HEK293 (cell line): ENCODE measurements at regions not wholly inside any gene's neighbourhood (a gene's known extent, or its start where the extent isn't known, plus 50 kb on each side); places are given as distances from the start of the nearest gene placed in this dataset.

ENCODE experiments used
- CTCF ChIA-PET: fragments of 350-600 bp; formaldehyde crosslinking; extraction: SDS; loops from one replicate; lab custom pipeline; 2021; ENCODE audit warnings: antibody characterized with exemption; lab: Yijun Ruan, JAX
- POLR2A ChIA-PET: fragments of 300-600 bp; formaldehyde crosslinking; extraction: SDS; loops from one replicate; lab custom pipeline; 2020; ENCODE audit warnings: antibody characterized with exemption, inconsistent platforms; lab: Yijun Ruan, JAX
- H3K27ac ChIP-seq: fragments of 200-500 bp; sonication (Bioruptor generic); 2 replicates; pipeline ENCODE4 v1.5.1; 2014; ENCODE audit warnings: low read depth, low read length, control low read depth, inconsistent platforms; ENCODE audit errors: extremely low read depth
- H3K36me3 ChIP-seq, 2 experiments: fragments of 200-500 bp in 1 of 2; sonication (Bioruptor generic) in 1 of 2; 1 replicate in 1 of 2; 2 replicates in 1 of 2; pipeline ENCODE4 v1.5.1; 2014 to 2017; ENCODE audit warnings: inconsistent platforms in 2 of 2, low read length in 2 of 2; ENCODE audit not compliant: control insufficient read depth in 2 of 2, insufficient read depth in 1 of 2
- H3K4me1 ChIP-seq: fragments of 200-500 bp; sonication (Bioruptor generic); 2 replicates; pipeline ENCODE4 v1.5.1; 2014; ENCODE audit warnings: mild to moderate bottlenecking, low read length, inconsistent platforms; ENCODE audit not compliant: control insufficient read depth, insufficient read depth
- H3K4me3 ChIP-seq: 2 replicates; pipeline ENCODE4 v1.5.1; 2011; ENCODE audit warnings: low read depth, mild to moderate bottlenecking, control low read depth, low read length, moderate library complexity
- H3K9me3 ChIP-seq: fragments of 200-500 bp; sonication (Bioruptor generic); 2 replicates; pipeline ENCODE4 v1.5.1; 2014; ENCODE audit warnings: low read depth, low read length, inconsistent platforms; ENCODE audit not compliant: control insufficient read depth, insufficient read depth
- HIC1 ChIP-seq: fragments of 450-650 bp; formaldehyde crosslinking; IDR thresholded peaks from 2 replicates; pipeline ENCODE4 v1.5.1; 2016; ENCODE audit warnings: missing biosample characterization, missing genetic modification characterization
- HOXA7 ChIP-seq: sonication (generic); formaldehyde crosslinking; IDR thresholded peaks from 2 replicates; pipeline ENCODE4 v1.8.1; 2022; ENCODE audit warnings: missing genetic modification reagents, borderline replicate concordance
- OVOL3 ChIP-seq: fragments of 450-650 bp; formaldehyde crosslinking; IDR thresholded peaks from 2 replicates; pipeline ENCODE4 v1.5.1; 2016; ENCODE audit warnings: missing biosample characterization, missing genetic modification characterization
- PRDM10 ChIP-seq: fragments of 450-650 bp; formaldehyde crosslinking; IDR thresholded peaks from 2 replicates; pipeline ENCODE4 v1.5.1; 2016; ENCODE audit warnings: missing biosample characterization, missing genetic modification characterization
- REPIN1 ChIP-seq: fragments of 450-650 bp; formaldehyde crosslinking; IDR thresholded peaks from 2 replicates; pipeline ENCODE4 v1.5.1; 2017; ENCODE audit warnings: missing biosample characterization, missing genetic modification characterization, low read depth
- SCRT1 ChIP-seq: fragments of 450-650 bp; formaldehyde crosslinking; IDR thresholded peaks from 2 replicates; pipeline ENCODE4 v1.5.1; 2016; ENCODE audit warnings: missing biosample characterization, missing genetic modification characterization, borderline replicate concordance
- SETDB1 ChIP-seq: IDR thresholded peaks from one replicate; pipeline ENCODE4 v1.6.1; 2017; ENCODE audit warnings: mild to moderate bottlenecking, low read length, moderate library complexity, mixed read lengths; ENCODE audit not compliant: insufficient read length
- SP3 ChIP-seq: fragments of 450-650 bp; formaldehyde crosslinking; IDR thresholded peaks from 2 replicates; pipeline ENCODE4 v1.5.1; 2016; ENCODE audit warnings: missing biosample characterization, missing genetic modification characterization
- TSHZ1 ChIP-seq: fragments of 450-650 bp; formaldehyde crosslinking; IDR thresholded peaks from 2 replicates; pipeline ENCODE4 v1.5.1; 2016; ENCODE audit warnings: missing biosample characterization, missing genetic modification characterization, borderline replicate concordance
- YY1 ChIP-seq: fragments of 450-650 bp; formaldehyde crosslinking; IDR thresholded peaks from 2 replicates; pipeline ENCODE4 v1.5.1; 2018; ENCODE audit warnings: missing biosample characterization, missing genetic modification characterization
- ZFP37 ChIP-seq: fragments of 450-650 bp; formaldehyde crosslinking; IDR thresholded peaks from 2 replicates; pipeline ENCODE4 v1.5.1; 2016; ENCODE audit warnings: missing biosample characterization, missing genetic modification characterization
- ZIC2 ChIP-seq: fragments of 450-650 bp; formaldehyde crosslinking; IDR thresholded peaks from 2 replicates; pipeline ENCODE4 v1.5.1; 2016; ENCODE audit warnings: missing biosample characterization, missing genetic modification characterization
- ZNF132 ChIP-seq: fragments of 450-650 bp; formaldehyde crosslinking; IDR thresholded peaks from 2 replicates; pipeline ENCODE4 v1.5.1; 2017; ENCODE audit warnings: missing biosample characterization, missing genetic modification characterization, borderline replicate concordance
- ZNF146 ChIP-seq: fragments of 450-650 bp; formaldehyde crosslinking; IDR thresholded peaks from 2 replicates; pipeline ENCODE4 v1.5.1; 2016; ENCODE audit warnings: missing biosample characterization, missing genetic modification characterization
- ZNF23 ChIP-seq: fragments of 450-650 bp; formaldehyde crosslinking; IDR thresholded peaks from 2 replicates; pipeline ENCODE4 v1.5.1; 2016; ENCODE audit warnings: missing biosample characterization, missing genetic modification characterization, borderline replicate concordance
- ZNF239 ChIP-seq: fragments of 450-650 bp; formaldehyde crosslinking; IDR thresholded peaks from 2 replicates; pipeline ENCODE4 v1.5.1; 2016; ENCODE audit warnings: missing biosample characterization, missing genetic modification characterization
- ZNF248 ChIP-seq: fragments of 450-650 bp; formaldehyde crosslinking; IDR thresholded peaks from 2 replicates; pipeline ENCODE4 v1.5.1; 2017; ENCODE audit warnings: missing biosample characterization, missing genetic modification characterization
- ZNF324 ChIP-seq: fragments of 450-650 bp; formaldehyde crosslinking; IDR thresholded peaks from 2 replicates; pipeline ENCODE4 v1.5.1; 2016; ENCODE audit warnings: missing biosample characterization, missing genetic modification characterization
- ZNF391 ChIP-seq: fragments of 450-650 bp; formaldehyde crosslinking; IDR thresholded peaks from 2 replicates; pipeline ENCODE4 v1.5.1; 2016; ENCODE audit warnings: low read depth, missing biosample characterization, missing genetic modification characterization, borderline replicate concordance
- ZNF488 ChIP-seq: fragments of 450-650 bp; formaldehyde crosslinking; IDR thresholded peaks from 2 replicates; pipeline ENCODE4 v1.5.1; 2016; ENCODE audit warnings: missing biosample characterization, missing genetic modification characterization
- ZNF529 ChIP-seq: fragments of 450-650 bp; formaldehyde crosslinking; IDR thresholded peaks from 2 replicates; pipeline ENCODE4 v1.5.1; 2017; ENCODE audit warnings: missing genetic modification characterization, missing biosample characterization; ENCODE audit not compliant: insufficient replicate concordance
- ZNF549 ChIP-seq: fragments of 450-650 bp; IDR thresholded peaks from 2 replicates; pipeline ENCODE4 v1.5.1; 2018; ENCODE audit warnings: missing biosample characterization, missing genetic modification characterization, mild to moderate bottlenecking, inconsistent platforms, moderate library complexity
- ZNF692 ChIP-seq: fragments of 450-650 bp; formaldehyde crosslinking; IDR thresholded peaks from 2 replicates; pipeline ENCODE4 v1.5.1; 2016; ENCODE audit warnings: missing biosample characterization, missing genetic modification characterization
- ZSCAN30 ChIP-seq: fragments of 450-650 bp; IDR thresholded peaks from 2 replicates; pipeline ENCODE4 v1.5.1; 2018; ENCODE audit warnings: missing biosample characterization, mild to moderate bottlenecking, missing genetic modification characterization, moderate library complexity

- TF ChIP-seq ZNF488 (tag by site-specific recombination), result no peak
- no peak for TF ChIP-seq ZNF146 (tag by site-specific recombination)
- no peak for TF ChIP-seq ZIC2 (tag by site-specific recombination)
- TF ChIP-seq ZSCAN30 (tag by site-specific recombination), result no peak
- no peak for TF ChIP-seq PRDM10 (tag by site-specific recombination)
These were observed 181.4 kb downstream of the KCTD15 start (continued) for GRCh38 chr19:33977756-33978685.

GRCh38 chr19:33982706-33983105 is 186.0 kb downstream of the KCTD15 start:
- Histone ChIP-seq H3K4me1 (no peaks in the 10 kb centered on the region), H3K4me3 (no peak overlapping the region), H3K27ac (no peak overlapping the region), H3K36me3 (no peaks in the 10 kb centered on the region), H3K9me3 (peaks cover 9% of the 10 kb centered on the region)
- ChIA-PET CTCF (interaction anchor here (0.6 to 1.0 kb wide), 7 partner anchors 12 to 634 kb away, joined by 3 to 7 read pairs (median 4); no protein-coding TSS in a partner anchor), POLR2A (no interaction called here)
- no peak for TF ChIP-seq TSHZ1 (tag by site-specific recombination)
- TF ChIP-seq HOXA7 (CRISPR knock-in tag), result no peak
- no peak for TF ChIP-seq SCRT1 (tag by site-specific recombination)
- TF ChIP-seq ZNF248 (tag by site-specific recombination), result no peak
- TF ChIP-seq ZNF132 (tag by site-specific recombination), result no peak
- no peak for TF ChIP-seq YY1 (tag by site-specific recombination)
- no peak for TF ChIP-seq SP3
- no peak for TF ChIP-seq ZNF391 (tag by site-specific recombination)
- no peak for TF ChIP-seq ZNF239 (tag by site-specific recombination)
- TF ChIP-seq OVOL3 (tag by site-specific recombination), result no peak
- no peak for TF ChIP-seq ZNF529
- no peak for TF ChIP-seq ZNF23
- TF ChIP-seq ZNF692 (tag by site-specific recombination), result no peak
- TF ChIP-seq ZNF549 (tag by site-specific recombination), result no peak
- no peak for TF ChIP-seq ZNF324
- no peak for TF ChIP-seq SETDB1
- no peak for TF ChIP-seq ZFP37
- TF ChIP-seq REPIN1 (tag by site-specific recombination), result no peak
- TF ChIP-seq HIC1 (tag by site-specific recombination), result no peak
